ENCODE measurements at regions not wholly inside any gene's neighbourhood (a gene's known extent, or its start where the extent isn't known, plus 50 kb on each side); places are given as distances from the start of the nearest gene placed in this dataset.

DNA sequence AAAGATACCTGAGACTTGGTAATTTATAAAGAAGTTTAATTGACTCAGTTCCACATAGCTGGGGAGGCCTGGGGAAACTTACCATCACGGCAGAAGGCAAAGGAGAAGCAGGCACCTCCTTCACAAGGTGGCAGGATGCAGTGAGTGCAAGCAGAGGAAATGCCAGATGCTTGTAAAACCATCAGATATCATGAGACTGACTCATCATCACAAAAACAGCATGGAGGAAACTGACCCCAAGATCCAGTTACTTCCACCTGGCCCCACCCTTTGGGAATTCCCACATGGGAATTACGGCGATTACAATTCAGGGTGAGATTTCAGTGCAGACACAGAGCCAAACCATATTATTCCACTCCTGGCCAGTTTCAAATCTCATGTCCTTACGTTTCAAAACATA is 514.7 kb upstream of the SPANXN1 start:
- TF ChIP-seq SUZ12 (IDR thresholded peaks at IDR 0.05; ENCODE audit: extremely low read depth, insufficient read depth, insufficient read length) (no peak), YY1 (IDR thresholded peaks at IDR 0.05; ENCODE audit: insufficient read depth, insufficient read length) (no peak)
